IgD-negative memory B cell (primary cell): ENCODE measurements at regions not wholly inside any gene's neighbourhood (a gene's known extent, or its start where the extent isn't known, plus 50 kb on each side); places are given as distances from the start of the nearest gene placed in this dataset.

ENCODE experiments used
- H3K27ac Mint-ChIP-seq, 3 donors: one replicate each; pipeline ENCODE4 v1.8.0; 2020 to 2022; ENCODE audit warnings: mild to moderate bottlenecking in 3 of 3, mixed read lengths in 3 of 3, moderate library complexity in 1 of 3
- H3K27me3 Mint-ChIP-seq: one replicate; pipeline ENCODE4 v1.8.0; 2021; ENCODE audit warnings: mixed read lengths
- H3K36me3 Mint-ChIP-seq: one replicate; pipeline ENCODE4 v1.8.0; 2020; ENCODE audit warnings: mild to moderate bottlenecking, mixed read lengths
- H3K4me1 Mint-ChIP-seq, 3 donors: one replicate each; pipeline ENCODE4 v1.8.0; 2020 to 2022; ENCODE audit warnings: mixed read lengths in 3 of 3, mild to moderate bottlenecking in 1 of 3
- H3K4me3 Mint-ChIP-seq, 4 donors: one replicate each; pipeline ENCODE4 v1.8.0; 2020 to 2022; ENCODE audit warnings: mild to moderate bottlenecking in 4 of 4, mixed read lengths in 4 of 4, moderate library complexity in 3 of 4
- H3K9me3 Mint-ChIP-seq, 3 donors: one replicate each; pipeline ENCODE4 v1.8.0; 2020 to 2021; ENCODE audit warnings: mixed read lengths in 3 of 3, mild to moderate bottlenecking in 1 of 3

DNA sequence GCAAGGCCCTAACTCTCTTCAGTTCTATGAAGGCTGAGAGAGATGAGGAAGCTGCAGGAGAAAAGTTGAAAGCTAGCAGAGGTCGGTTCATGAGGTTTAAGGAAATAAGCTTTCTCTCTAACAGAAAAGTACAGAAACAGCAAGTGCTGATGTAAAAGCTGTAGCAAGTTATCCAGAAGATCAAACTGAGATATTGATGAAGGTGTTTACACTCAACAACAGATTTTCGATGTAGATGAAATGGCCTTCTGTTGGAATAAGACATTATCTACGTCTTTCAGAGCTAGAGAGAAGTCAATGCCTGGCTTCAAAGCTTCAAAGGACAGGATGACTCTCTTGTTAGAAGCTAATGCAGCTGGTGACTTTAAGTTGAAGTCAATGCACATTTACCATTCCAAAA, 87.4 kb downstream of the PDCL3 start:
- Mint-ChIP-seq H3K27ac (no peak overlapping the region), H3K4me1 (no peaks in the 10 kb centered on the region), H3K36me3 (no peaks in the 10 kb centered on the region), H3K9me3 (peaks cover 2 to 5% (median 5%) of the 10 kb centered on the region in 3 donors), H3K4me3 (no peak overlapping the region), H3K27me3 (peaks cover 12% of the 10 kb centered on the region)

GRCh38 chr2:100653449-100654035, 90.7 kb downstream of the PDCL3 start:
- Mint-ChIP-seq H3K9me3 (peaks cover 2 to 6% (median 5%) of the 10 kb centered on the region in 3 donors), H3K27ac (no peak overlapping the region), H3K4me1 (no peaks in the 10 kb centered on the region), H3K27me3 (peaks cover 8% of the 10 kb centered on the region), H3K4me3 (no peak overlapping the region), H3K36me3 (no peaks in the 10 kb centered on the region)

GRCh38 chr2:100654611-100655010, 91.8 kb downstream of the PDCL3 start:
- Mint-ChIP-seq H3K36me3 (no peaks in the 10 kb centered on the region), H3K4me3 (no peak overlapping the region), H3K27me3 (peaks cover 8% of the 10 kb centered on the region), H3K27ac (no peak overlapping the region), H3K9me3 (peaks cover 2 to 5% (median 2%) of the 10 kb centered on the region in 3 donors), H3K4me1 (no peaks in the 10 kb centered on the region)

DNA sequence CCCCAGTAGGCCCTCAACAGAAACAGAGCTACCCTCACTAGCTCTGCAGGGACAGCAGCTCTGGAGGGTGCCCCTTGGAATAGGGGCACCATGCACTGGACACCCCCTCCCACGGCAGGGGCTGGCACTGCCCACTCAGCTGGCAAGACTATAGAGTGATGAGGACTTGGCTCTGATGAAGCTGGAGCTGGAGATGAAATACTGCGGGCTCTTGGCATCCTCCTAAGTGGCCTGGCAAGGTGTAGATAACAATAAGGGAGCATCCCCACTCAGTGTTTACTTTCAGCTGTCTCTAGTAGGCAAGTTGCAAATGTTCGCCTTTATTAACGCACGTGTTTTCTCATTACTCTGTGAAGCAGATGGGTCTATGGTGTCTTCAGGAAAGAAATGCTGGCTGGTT, 92.7 kb downstream of the PDCL3 start:
- no peaks in the 10 kb centered on the region for H3K36me3 Mint-ChIP-seq
- no peak overlapping the region for H3K27ac Mint-ChIP-seq
- H3K4me3 Mint-ChIP-seq = no peak overlapping the region
- peaks cover 10% of the 10 kb centered on the region for H3K27me3 Mint-ChIP-seq
- H3K4me1 Mint-ChIP-seq = no peaks in the 10 kb centered on the region
- peaks cover 2 to 5% (median 2%) of the 10 kb centered on the region in 3 donors for H3K9me3 Mint-ChIP-seq

DNA sequence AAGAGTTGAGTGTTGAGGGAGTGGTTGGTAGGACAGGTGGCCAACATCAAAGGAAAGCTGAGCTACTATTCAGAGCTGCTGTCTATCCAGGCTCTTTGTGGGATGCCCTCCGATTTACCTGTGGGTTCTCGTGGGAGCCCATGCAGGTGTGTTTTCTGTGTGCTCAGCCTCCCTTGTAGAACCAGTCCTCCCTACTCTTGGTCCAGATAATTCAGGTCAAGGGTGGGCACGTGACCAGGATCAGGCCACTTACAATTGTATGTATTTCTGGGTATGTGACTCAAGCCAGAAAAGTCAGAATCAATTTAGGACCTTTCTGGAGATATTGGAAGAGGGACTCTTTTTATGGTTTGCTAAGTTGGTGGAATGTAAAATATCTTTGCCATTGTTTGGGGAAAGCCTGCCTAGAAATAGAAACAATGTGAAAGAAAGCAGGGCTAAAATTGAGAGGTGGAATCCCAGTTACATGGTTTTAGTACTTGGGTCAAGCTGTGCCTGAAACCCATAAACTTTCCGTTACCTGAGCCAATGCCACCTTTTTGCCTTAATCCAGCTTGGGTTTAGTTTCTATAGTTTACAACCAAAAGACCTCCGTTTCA, 93.2 kb downstream of the PDCL3 start:
- H3K4me3 Mint-ChIP-seq = no peak overlapping the region
- H3K9me3 Mint-ChIP-seq = peaks cover 2 to 5% (median 2%) of the 10 kb centered on the region in 3 donors
- no peaks in the 10 kb centered on the region for H3K36me3 Mint-ChIP-seq
- H3K27me3 Mint-ChIP-seq = peaks cover 12% of the 10 kb centered on the region
- H3K27ac Mint-ChIP-seq = no peak overlapping the region
- no peaks in the 10 kb centered on the region for H3K4me1 Mint-ChIP-seq

- peaks cover 2 to 5% (median 2%) of the 10 kb centered on the region in 3 donors for H3K9me3 Mint-ChIP-seq
- H3K4me1 Mint-ChIP-seq = no peaks in the 10 kb centered on the region
- H3K27me3 Mint-ChIP-seq = peaks cover 12% of the 10 kb centered on the region
- H3K27ac Mint-ChIP-seq = peak overlapping the region in 1 of 3 donors; percentile 48
- H3K4me3 Mint-ChIP-seq = no peak overlapping the region
- H3K36me3 Mint-ChIP-seq = peaks cover 4% of the 10 kb centered on the region
These were observed 95.2 kb downstream of the PDCL3 start for GRCh38 chr2:100658017-100658416.

GRCh38 chr2:100660851-100661584, 98.2 kb downstream of the PDCL3 start:
- H3K27me3 Mint-ChIP-seq = peaks cover 9% of the 10 kb centered on the region
- no peak overlapping the region for H3K4me3 Mint-ChIP-seq
- no peak overlapping the region for H3K27ac Mint-ChIP-seq
- peaks cover 5% of the 10 kb centered on the region for H3K36me3 Mint-ChIP-seq
- H3K9me3 Mint-ChIP-seq = peaks cover 0 to 2% (median 0%) of the 10 kb centered on the region in 3 donors
- H3K4me1 Mint-ChIP-seq = no peaks in the 10 kb centered on the region

DNA sequence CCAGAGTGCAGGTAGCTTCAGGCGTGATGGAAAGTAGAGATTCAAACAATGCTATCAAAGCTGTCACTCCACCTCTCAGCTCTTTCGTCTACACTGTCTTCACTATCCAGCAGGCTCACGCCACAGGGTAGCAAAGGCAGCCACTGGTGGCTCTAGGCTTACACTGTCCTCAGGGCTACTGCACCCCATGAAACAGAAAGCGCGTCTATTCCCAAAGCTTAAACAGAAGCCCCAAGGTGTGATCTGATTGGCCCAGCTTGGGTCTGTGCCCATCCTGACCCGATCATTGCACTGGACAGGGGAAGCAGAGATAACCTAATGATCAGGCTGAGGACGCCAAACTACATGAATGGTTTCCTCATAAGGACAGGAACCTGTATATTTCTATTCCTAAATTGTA, 100.1 kb downstream of the PDCL3 start:
- Mint-ChIP-seq H3K4me3 (no peak overlapping the region), H3K36me3 (peaks cover 5% of the 10 kb centered on the region), H3K27ac (no peak overlapping the region), H3K4me1 (no peaks in the 10 kb centered on the region), H3K9me3 (peaks cover 0 to 2% (median 0%) of the 10 kb centered on the region in 3 donors), H3K27me3 (peaks cover 9% of the 10 kb centered on the region)

DNA sequence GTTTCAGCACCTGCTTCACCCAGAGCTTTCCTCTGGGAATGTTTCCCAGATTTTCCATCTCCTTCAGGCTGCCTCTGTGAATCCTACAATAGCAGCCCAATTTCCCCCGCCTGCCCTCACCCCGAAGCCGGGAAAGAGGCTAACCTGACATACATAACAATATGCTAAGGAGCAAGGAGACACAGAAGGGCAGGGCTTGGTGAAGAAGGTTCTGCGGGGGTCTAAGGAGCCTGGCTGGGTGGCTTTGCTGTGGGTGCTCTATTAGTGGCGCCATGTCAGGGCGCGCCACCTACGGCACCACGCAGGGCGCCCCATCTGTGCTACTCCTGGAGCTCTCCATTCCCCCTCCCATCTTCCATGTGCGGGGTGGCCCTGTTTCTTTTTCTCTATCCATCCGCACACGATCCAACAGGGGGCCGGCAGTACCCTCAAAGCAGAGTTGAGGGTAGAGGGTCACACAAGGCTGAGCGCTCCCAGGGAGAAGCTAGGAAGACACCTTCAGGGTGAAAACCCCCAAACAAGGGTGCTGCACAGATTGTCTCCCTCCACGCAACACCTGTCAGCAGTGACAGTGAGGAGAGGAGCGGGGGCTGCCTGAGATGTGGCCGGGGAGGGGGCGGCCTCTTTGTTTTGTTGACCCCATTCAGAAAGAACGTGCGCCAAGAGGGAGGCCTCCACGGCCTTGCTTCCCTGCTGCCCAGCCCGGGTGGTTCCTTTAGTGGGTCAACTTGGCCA, 101.4 kb downstream of the PDCL3 start:
- Mint-ChIP-seq H3K9me3 (no peaks in the 10 kb centered on the region), H3K36me3 (peaks cover 5% of the 10 kb centered on the region), H3K4me3 (no peak overlapping the region), H3K27me3 (peaks cover 9% of the 10 kb centered on the region), H3K4me1 (no peaks in the 10 kb centered on the region), H3K27ac (no peak overlapping the region)

DNA sequence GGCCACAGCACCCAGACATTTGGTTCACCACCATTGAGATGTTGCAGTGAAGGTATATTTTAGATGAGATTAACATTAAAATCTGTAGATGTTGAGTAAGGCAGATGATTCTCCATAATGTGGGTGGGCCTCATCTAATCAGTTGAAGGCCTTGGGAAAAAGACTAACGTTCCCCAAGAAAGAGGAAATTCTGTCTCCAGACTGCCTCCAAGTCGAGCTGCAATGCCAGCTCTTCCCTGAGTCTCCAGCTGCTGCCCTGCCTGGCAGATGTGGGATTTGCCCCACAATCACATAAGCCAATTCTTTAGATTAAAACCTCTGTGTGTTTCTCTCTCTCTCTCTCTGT, 101.9 kb downstream of the PDCL3 start:
- H3K27me3 Mint-ChIP-seq = peaks cover 9% of the 10 kb centered on the region
- H3K4me3 Mint-ChIP-seq = no peak overlapping the region
- peaks cover 5% of the 10 kb centered on the region for H3K36me3 Mint-ChIP-seq
- H3K4me1 Mint-ChIP-seq = no peaks in the 10 kb centered on the region
- H3K27ac Mint-ChIP-seq = no peak overlapping the region
- no peaks in the 10 kb centered on the region for H3K9me3 Mint-ChIP-seq

- Mint-ChIP-seq H3K9me3 (no peaks in the 10 kb centered on the region), H3K27ac (no peak overlapping the region)
These were observed 104.2 kb downstream of the PDCL3 start for GRCh38 chr2:100666996-100667395.

DNA sequence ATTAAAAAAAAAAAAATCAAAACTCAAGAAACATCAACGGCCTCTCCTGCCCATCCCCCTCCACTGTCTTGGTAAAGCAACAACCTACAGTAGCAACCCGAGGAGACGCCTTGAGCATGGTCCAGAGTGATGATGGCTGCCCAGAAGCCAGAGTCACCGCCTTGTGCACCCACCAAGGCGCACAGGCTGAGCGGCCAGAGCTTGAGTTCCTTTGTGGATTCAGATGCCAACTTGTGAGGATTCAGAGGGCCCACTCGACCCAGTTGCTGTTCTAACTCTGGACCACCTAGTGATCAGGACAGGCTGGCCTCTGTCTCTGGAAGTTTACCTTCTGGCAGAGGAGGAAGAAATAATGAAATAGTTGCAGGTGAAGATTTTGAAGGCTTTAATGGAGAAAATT, 105.0 kb downstream of the PDCL3 start:
- Mint-ChIP-seq H3K27ac (no peak overlapping the region), H3K27me3 (peaks cover 6% of the 10 kb centered on the region), H3K4me3 (no peak overlapping the region), H3K36me3 (peaks cover 2% of the 10 kb centered on the region), H3K4me1 (no peaks in the 10 kb centered on the region), H3K9me3 (no peaks in the 10 kb centered on the region)

More at GRCh38 chr2:100666996-100667395, 104.2 kb downstream of the PDCL3 start:
- no peaks in the 10 kb centered on the region for H3K4me1 Mint-ChIP-seq
- H3K4me3 Mint-ChIP-seq = no peak overlapping the region
- peaks cover 5% of the 10 kb centered on the region for H3K36me3 Mint-ChIP-seq
- H3K27me3 Mint-ChIP-seq = peaks cover 5% of the 10 kb centered on the region

DNA sequence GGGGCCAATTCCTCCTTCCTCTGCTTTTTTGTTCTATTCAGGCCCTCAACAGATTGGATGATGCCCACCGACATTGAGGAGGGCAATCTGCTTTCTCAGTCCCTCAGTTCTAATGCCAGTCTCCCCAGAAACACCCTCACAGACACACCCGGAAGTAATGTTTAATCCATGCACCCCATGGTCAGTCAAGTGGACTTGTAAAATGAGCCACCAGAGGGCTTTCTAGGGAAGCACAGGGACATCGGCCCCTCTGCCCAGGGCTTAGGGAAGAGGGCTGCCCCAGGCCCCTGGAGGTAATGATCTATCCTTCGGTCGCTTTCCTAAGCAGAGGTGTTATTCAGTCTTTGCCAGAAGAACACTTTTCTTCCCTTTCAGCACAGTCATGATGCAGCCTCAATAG, 107.4 kb downstream of the PDCL3 start:
- H3K4me3 Mint-ChIP-seq = no peak overlapping the region
- H3K27ac Mint-ChIP-seq = no peak overlapping the region
- no peaks in the 10 kb centered on the region for H3K9me3 Mint-ChIP-seq
- peaks cover 1% of the 10 kb centered on the region for H3K27me3 Mint-ChIP-seq
- no peaks in the 10 kb centered on the region for H3K36me3 Mint-ChIP-seq
- no peaks in the 10 kb centered on the region for H3K4me1 Mint-ChIP-seq

DNA sequence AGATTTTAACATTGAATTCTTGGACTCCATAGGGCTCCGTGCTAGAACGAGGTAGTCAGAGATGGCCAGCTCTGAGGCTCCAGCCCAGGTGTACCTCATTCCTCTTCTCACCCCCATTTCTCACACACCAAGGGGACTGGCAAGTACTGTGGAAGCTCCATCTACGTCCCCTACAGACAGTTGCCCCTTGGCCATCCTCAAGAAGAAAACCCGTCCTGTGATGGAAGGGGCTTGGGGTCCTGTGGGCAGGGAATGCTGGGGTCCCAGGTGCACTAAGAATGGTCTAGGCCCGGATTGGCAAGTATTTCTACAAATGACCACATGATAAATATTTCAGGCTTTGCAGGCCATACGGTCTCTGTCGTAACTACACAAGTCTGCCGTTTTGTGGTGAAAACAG, 110.3 kb downstream of the PDCL3 start:
- H3K4me3 Mint-ChIP-seq = no peak overlapping the region
- peaks cover 2% of the 10 kb centered on the region for H3K27me3 Mint-ChIP-seq
- no peak overlapping the region for H3K27ac Mint-ChIP-seq
- H3K4me1 Mint-ChIP-seq = no peaks in the 10 kb centered on the region
- H3K36me3 Mint-ChIP-seq = no peaks in the 10 kb centered on the region
- no peaks in the 10 kb centered on the region for H3K9me3 Mint-ChIP-seq

GRCh38 chr2:100673691-100674485, 111.1 kb downstream of the PDCL3 start:
- H3K9me3 Mint-ChIP-seq = no peaks in the 10 kb centered on the region
- no peaks in the 10 kb centered on the region for H3K36me3 Mint-ChIP-seq
- no peak overlapping the region for H3K27ac Mint-ChIP-seq
- no peak overlapping the region for H3K4me3 Mint-ChIP-seq
- peaks cover 5% of the 10 kb centered on the region for H3K27me3 Mint-ChIP-seq
- no peaks in the 10 kb centered on the region for H3K4me1 Mint-ChIP-seq
